Activated CD8-positive, alpha-beta T cell treated with anti-CD3 and anti-CD28 coated beads, Interleukin-2, amount 10 ng/mL, durations not matched to agents 7 days and 5 days (primary cell): ENCODE measurements at regions not wholly inside any gene's neighbourhood (a gene's known extent, or its start where the extent isn't known, plus 50 kb on each side); places are given as distances from the start of the nearest gene placed in this dataset.

Experiments used
- ATAC-seq: fragments of 150-1000 bp; cut with Tn5 transposase; one replicate; pipeline ENCODE4 v1.10.0; 2021; ENCODE audit warnings: moderate library complexity
- CTCF ChIA-PET: fragments of 350-600 bp; sonication (Branson Sonifier 250); formaldehyde crosslinking; loops from one replicate; lab custom pipeline; 2021; ENCODE audit warnings: antibody characterized with exemption; lab: Charles Lee
- POLR2A ChIA-PET: fragments of 350-600 bp; sonication (Branson Sonifier 250); formaldehyde crosslinking; loops from one replicate; lab custom pipeline; 2021; ENCODE audit warnings: antibody characterized with exemption; lab: Charles Lee
- DNase-seq: peaks from one replicate; pipeline ENCODE4 v3.0.0-alpha.2; 2020
- H3K27ac Mint-ChIP-seq: one replicate; pipeline ENCODE4 v1.8.0; 2021; ENCODE audit warnings: mild to moderate bottlenecking, mixed read lengths
- H3K27me3 Mint-ChIP-seq: one replicate; pipeline ENCODE4 v1.8.0; 2021; ENCODE audit warnings: low read depth, mixed read lengths
- H3K36me3 Mint-ChIP-seq: one replicate; pipeline ENCODE4 v1.8.0; 2021; ENCODE audit warnings: low read depth, mixed read lengths
- H3K4me1 Mint-ChIP-seq: one replicate; pipeline ENCODE4 v1.8.0; 2021; ENCODE audit warnings: low read depth, mixed read lengths
- H3K4me3 Mint-ChIP-seq: one replicate; pipeline ENCODE4 v1.8.0; 2021; ENCODE audit warnings: mild to moderate bottlenecking, mixed read lengths
- H3K9me3 Mint-ChIP-seq: one replicate; pipeline ENCODE4 v1.8.0; 2022; ENCODE audit warnings: mixed read lengths; ENCODE audit not compliant: insufficient read depth

DNA sequence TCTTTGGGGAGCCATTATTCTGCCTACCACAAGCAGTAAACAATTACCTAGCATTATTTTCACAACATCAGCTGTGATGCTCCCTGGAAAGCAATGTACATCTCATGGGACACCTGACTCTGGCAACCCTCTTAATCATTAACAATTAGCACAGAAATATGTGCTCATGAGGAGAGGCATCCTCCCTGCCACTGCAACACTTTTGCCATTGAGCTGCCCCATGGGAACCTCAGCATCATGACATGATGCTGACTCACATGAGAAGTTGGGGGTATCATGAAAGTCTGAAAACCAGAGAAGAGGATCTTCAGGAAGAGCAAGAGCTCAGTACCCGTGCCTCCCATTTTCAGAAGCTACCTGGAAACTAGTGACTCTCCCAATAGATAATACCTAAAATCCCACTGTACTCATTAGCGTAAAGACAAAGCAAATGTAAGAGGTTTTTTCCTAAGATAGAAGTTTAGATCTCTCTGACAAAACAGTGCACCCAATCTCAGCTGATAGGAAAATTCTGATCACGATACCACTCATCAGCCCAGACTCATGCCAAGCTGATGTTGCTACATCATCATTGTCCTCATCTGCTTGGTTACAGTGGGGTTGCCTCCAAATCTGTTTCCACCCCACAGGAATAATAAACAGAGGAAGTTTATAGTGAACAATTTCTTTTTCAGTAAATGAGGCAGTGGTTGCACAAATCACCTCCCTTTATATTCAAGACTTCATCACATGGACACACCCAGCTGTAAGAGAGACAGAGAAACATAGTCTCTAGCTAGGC, 244.5 kb downstream of the NR2F1-AS1 start:
- DNase-seq (no peak), ATAC-seq (no peak)
- ChIA-PET POLR2A (no interaction called here), CTCF (no interaction called here)
- no peaks in the 10 kb centered on the region for H3K27me3 Mint-ChIP-seq
- no peaks in the 10 kb centered on the region for H3K4me1 Mint-ChIP-seq
- H3K36me3 Mint-ChIP-seq: no peaks in the 10 kb centered on the region
- H3K9me3 Mint-ChIP-seq: no peaks in the 10 kb centered on the region
- H3K27ac Mint-ChIP-seq: no peak overlapping the region
- H3K4me3 Mint-ChIP-seq: no peak overlapping the region

DNA sequence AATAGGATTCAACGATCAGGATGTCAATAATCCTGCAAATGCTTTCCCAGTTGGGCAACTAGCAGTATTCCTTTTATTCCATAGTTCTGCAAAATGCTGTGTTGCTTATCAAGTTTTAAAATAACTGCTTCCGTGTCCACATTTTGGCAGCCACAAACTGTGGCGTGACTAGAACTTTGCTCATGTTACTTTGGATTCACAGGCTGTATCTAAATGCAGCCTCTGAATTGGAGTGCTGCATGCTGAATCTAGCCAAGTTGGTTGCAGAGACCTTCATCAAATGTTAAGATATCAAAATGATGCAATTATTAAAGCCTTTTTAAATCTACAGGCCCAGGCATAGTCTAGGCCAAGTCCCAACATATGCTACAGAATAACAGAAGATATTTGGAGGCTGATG, 249.2 kb downstream of the NR2F1-AS1 start:
- CTCF ChIA-PET: no interaction called here
- no peak overlapping the region for H3K4me3 Mint-ChIP-seq
- no peak for ATAC-seq
- no peaks in the 10 kb centered on the region for H3K36me3 Mint-ChIP-seq
- no peaks in the 10 kb centered on the region for H3K27me3 Mint-ChIP-seq
- POLR2A ChIA-PET: no interaction called here
- no peak for DNase-seq
- no peak overlapping the region for H3K27ac Mint-ChIP-seq
- H3K9me3 Mint-ChIP-seq: no peaks in the 10 kb centered on the region
- no peaks in the 10 kb centered on the region for H3K4me1 Mint-ChIP-seq

GRCh38 chr5:93331241-93331640, 249.8 kb downstream of the NR2F1-AS1 start:
- DNase-seq (no peak), ATAC-seq (no peak)
- CTCF ChIA-PET: no interaction called here
- no peaks in the 10 kb centered on the region for H3K36me3 Mint-ChIP-seq
- no peaks in the 10 kb centered on the region for H3K27me3 Mint-ChIP-seq
- H3K27ac Mint-ChIP-seq: no peak overlapping the region
- POLR2A ChIA-PET: no interaction called here
- no peaks in the 10 kb centered on the region for H3K9me3 Mint-ChIP-seq
- no peak overlapping the region for H3K4me3 Mint-ChIP-seq
- H3K4me1 Mint-ChIP-seq: no peaks in the 10 kb centered on the region

DNA sequence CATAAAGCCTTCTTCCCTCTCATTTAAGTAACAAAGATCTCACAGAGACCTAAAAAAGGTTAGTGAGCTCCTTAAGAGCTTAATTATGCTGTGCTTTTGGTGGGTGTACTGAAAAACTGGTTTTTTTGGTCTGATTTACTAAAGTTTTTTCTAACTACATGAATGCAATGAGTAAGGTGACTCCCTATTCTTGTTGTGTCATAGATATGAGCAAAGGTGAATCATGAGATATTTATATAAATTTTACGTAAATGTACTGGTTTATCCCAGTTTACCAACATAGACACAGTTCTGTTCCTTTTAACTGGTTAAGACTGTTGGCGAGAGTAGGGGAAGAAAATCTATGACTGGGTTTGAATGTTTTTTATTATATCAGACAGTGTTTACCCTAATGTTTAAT, 250.5 kb downstream of the NR2F1-AS1 start:
- CTCF ChIA-PET: no interaction called here
- Mint-ChIP-seq H3K4me1 (no peaks in the 10 kb centered on the region), H3K27me3 (no peaks in the 10 kb centered on the region), H3K4me3 (no peak overlapping the region), H3K27ac (no peak overlapping the region), H3K9me3 (no peaks in the 10 kb centered on the region), H3K36me3 (no peaks in the 10 kb centered on the region)
- DNase-seq (no peak), ATAC-seq (no peak)
- POLR2A ChIA-PET: no interaction called here

DNA sequence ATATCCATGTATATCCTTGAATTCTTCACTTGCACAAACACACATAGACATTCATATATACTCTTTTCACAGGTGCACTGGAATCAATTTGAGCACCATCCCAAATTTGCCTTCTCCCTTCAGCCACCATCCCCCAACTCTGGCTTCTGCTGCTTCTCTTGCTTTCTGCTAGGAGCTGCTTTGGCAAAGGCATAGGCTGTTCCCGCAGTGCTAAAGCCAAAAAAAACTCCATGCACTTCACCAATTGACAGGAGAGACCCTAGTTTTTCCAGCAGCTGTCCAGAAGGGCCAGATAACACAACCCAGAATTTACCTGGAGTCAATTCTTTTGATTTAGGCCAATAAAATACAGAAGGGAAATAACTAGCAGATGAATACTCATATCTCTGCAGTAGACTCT, 251.3 kb downstream of the NR2F1-AS1 start:
- no peak overlapping the region for H3K27ac Mint-ChIP-seq
- H3K27me3 Mint-ChIP-seq: no peaks in the 10 kb centered on the region
- POLR2A ChIA-PET: no interaction called here
- ATAC-seq (no peak), DNase-seq (no peak)
- H3K4me1 Mint-ChIP-seq: no peaks in the 10 kb centered on the region
- no peaks in the 10 kb centered on the region for H3K36me3 Mint-ChIP-seq
- H3K4me3 Mint-ChIP-seq: no peak overlapping the region
- no peaks in the 10 kb centered on the region for H3K9me3 Mint-ChIP-seq
- CTCF ChIA-PET: no interaction called here

GRCh38 chr5:93328833-93329232, 252.2 kb downstream of the NR2F1-AS1 start:
- Mint-ChIP-seq H3K4me1 (no peaks in the 10 kb centered on the region), H3K9me3 (no peaks in the 10 kb centered on the region), H3K36me3 (no peaks in the 10 kb centered on the region), H3K27me3 (no peaks in the 10 kb centered on the region), H3K27ac (no peak overlapping the region), H3K4me3 (no peak overlapping the region)
- no peak for DNase-seq
- CTCF ChIA-PET: no interaction called here
- POLR2A ChIA-PET: no interaction called here
- ATAC-seq: no peak

GRCh38 chr5:93327605-93328004, 253.4 kb downstream of the NR2F1-AS1 start:
- ChIA-PET CTCF (no interaction called here), POLR2A (no interaction called here)
- H3K27ac Mint-ChIP-seq: no peak overlapping the region
- H3K9me3 Mint-ChIP-seq: no peaks in the 10 kb centered on the region
- H3K36me3 Mint-ChIP-seq: no peaks in the 10 kb centered on the region
- ATAC-seq: no peak
- no peaks in the 10 kb centered on the region for H3K27me3 Mint-ChIP-seq
- no peak for DNase-seq
- H3K4me1 Mint-ChIP-seq: no peaks in the 10 kb centered on the region
- H3K4me3 Mint-ChIP-seq: no peak overlapping the region

- ATAC-seq (no peak), DNase-seq (no peak)
- Mint-ChIP-seq H3K27me3 (no peaks in the 10 kb centered on the region), H3K36me3 (no peaks in the 10 kb centered on the region), H3K4me3 (no peak overlapping the region), H3K9me3 (no peaks in the 10 kb centered on the region), H3K27ac (no peak overlapping the region), H3K4me1 (no peaks in the 10 kb centered on the region)
- CTCF ChIA-PET: no interaction called here
- POLR2A ChIA-PET: no interaction called here
These were observed 255.1 kb downstream of the NR2F1-AS1 start for GRCh38 chr5:93325946-93326345.

- no peaks in the 10 kb centered on the region for H3K36me3 Mint-ChIP-seq
- H3K9me3 Mint-ChIP-seq: no peaks in the 10 kb centered on the region
- ChIA-PET POLR2A (no interaction called here), CTCF (no interaction called here)
- H3K27ac Mint-ChIP-seq: no peak overlapping the region
- no peak overlapping the region for H3K4me3 Mint-ChIP-seq
- ATAC-seq (no peak), DNase-seq (no peak)
- H3K27me3 Mint-ChIP-seq: no peaks in the 10 kb centered on the region
- no peaks in the 10 kb centered on the region for H3K4me1 Mint-ChIP-seq
These were observed 257.8 kb downstream of the NR2F1-AS1 start for GRCh38 chr5:93322974-93323860.

GRCh38 chr5:93320920-93321445, 260.0 kb downstream of the NR2F1-AS1 start:
- Mint-ChIP-seq H3K27ac (no peak overlapping the region), H3K4me3 (no peak overlapping the region), H3K4me1 (no peaks in the 10 kb centered on the region), H3K36me3 (no peaks in the 10 kb centered on the region), H3K27me3 (no peaks in the 10 kb centered on the region), H3K9me3 (no peaks in the 10 kb centered on the region)
- ChIA-PET POLR2A (no interaction called here), CTCF (no interaction called here)
- DNase-seq: no peak
- no peak for ATAC-seq

DNA sequence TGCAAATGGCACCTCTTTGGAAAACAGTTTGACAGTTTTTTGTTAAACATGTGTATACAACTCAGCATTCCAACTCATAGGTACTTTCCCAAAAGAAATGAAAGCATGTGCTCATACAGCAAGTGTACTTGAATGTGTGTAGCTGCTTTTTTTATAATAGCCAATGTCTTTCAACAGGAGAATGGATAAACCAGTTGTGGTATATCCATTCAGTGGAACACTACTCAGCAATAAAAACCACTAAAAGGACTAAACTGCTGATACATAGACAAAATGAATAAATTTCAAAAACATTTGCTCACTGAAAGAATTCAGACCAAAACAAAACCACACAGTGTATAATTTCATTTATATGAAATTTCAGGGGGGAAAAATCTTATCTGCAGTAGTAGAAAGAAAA, 267.3 kb downstream of the NR2F1-AS1 start:
- no peak for ATAC-seq

GRCh38 chr5:93311881-93312280, 269.1 kb downstream of the NR2F1-AS1 start:
- Mint-ChIP-seq H3K4me3 (no peak overlapping the region), H3K4me1 (no peaks in the 10 kb centered on the region), H3K27me3 (no peaks in the 10 kb centered on the region), H3K27ac (no peak overlapping the region), H3K36me3 (no peaks in the 10 kb centered on the region), H3K9me3 (no peaks in the 10 kb centered on the region)
- ChIA-PET CTCF (no interaction called here), POLR2A (no interaction called here)
- ATAC-seq (no peak), DNase-seq (no peak)

More for the DNA sequence above, 267.3 kb downstream of the NR2F1-AS1 start:
- no peak overlapping the region for H3K4me3 Mint-ChIP-seq
- no peaks in the 10 kb centered on the region for H3K27me3 Mint-ChIP-seq
- no peak for DNase-seq
- POLR2A ChIA-PET: no interaction called here
- no peaks in the 10 kb centered on the region for H3K36me3 Mint-ChIP-seq
- CTCF ChIA-PET: no interaction called here
- H3K9me3 Mint-ChIP-seq: no peaks in the 10 kb centered on the region
- H3K4me1 Mint-ChIP-seq: no peaks in the 10 kb centered on the region
- H3K27ac Mint-ChIP-seq: no peak overlapping the region
